GM12878 (cell line): ENCODE measurements at regions not wholly inside any gene's neighbourhood (a gene's known extent, or its start where the extent isn't known, plus 50 kb on each side); places are given as distances from the start of the nearest gene placed in this dataset.

Experiments used
- ATAC-seq: fragments of 200-7000 bp; cut with Tn5 transposase; 3 replicates; pipeline ENCODE4 v1.9.1; 2020; ENCODE audit warnings: mild to moderate bottlenecking, moderate library complexity
- BruUV-seq: library from RNA; stranded (reverse); fragments of 400-500 nt; replicated peaks from 2 replicates; lab custom pipeline; 2021; lab: Mats Ljungman, UMichigan
- CTCF ChIA-PET: fragments of 300-600 bp; sonication (Branson Sonifier 250); formaldehyde crosslinking; extraction: SDS; loops from one replicate; lab custom pipeline; 2021; ENCODE audit warnings: inconsistent platforms; lab: Yijun Ruan, JAX
- POLR2A ChIA-PET: fragments of 350-600 bp; formaldehyde crosslinking; extraction: SDS; loops from one replicate; lab custom pipeline; 2021; ENCODE audit warnings: inconsistent platforms; lab: Charles Lee
- RAD21 ChIA-PET: fragments of 300-600 bp; sonication (Branson Sonifier 250); formaldehyde crosslinking; loops from one replicate; lab custom pipeline; 2023; ENCODE audit warnings: antibody characterized with exemption; ENCODE audit not compliant: unreplicated experiment; lab: Charles Lee
- SMC1A ChIA-PET: fragments of 300-600 bp; sonication (Branson Sonifier 250); formaldehyde crosslinking; loops from one replicate; lab custom pipeline; 2023; ENCODE audit not compliant: unreplicated experiment, uncharacterized antibody; lab: Charles Lee
- DNase-seq: peaks from one replicate; pipeline ENCODE4 v3.0.0-alpha.2; 2011; ENCODE audit warnings: low read depth, low spot score
- FAIRE-seq: peaks from 3 replicates; lab custom pipeline; 2011; peaks lifted over from hg19 to GRCh38; lab: Jason Lieb, UNC
- H2AFZ ChIP-seq: 2 replicates; pipeline ENCODE4 v1.6.0; 2011; ENCODE audit warnings: low read depth, low read length, control low read depth; ENCODE audit not compliant: control insufficient read depth
- H3K27ac ChIP-seq: 2 replicates; pipeline ENCODE4 v1.5.1; 2011; ENCODE audit warnings: control low read depth; ENCODE audit not compliant: control insufficient read depth, insufficient read depth
- H3K27me3 ChIP-seq, 2 experiments: replicated peaks in 1 of 2; 2 replicates each; pipeline versions ENCODE4 v1.6.0 to v1.6.1; 2011; ENCODE audit warnings: low read length in 1 of 2; ENCODE audit not compliant: control insufficient read depth in 2 of 2, insufficient read depth in 2 of 2
- H3K36me3 ChIP-seq, 2 experiments: 2 replicates each; pipeline ENCODE4 v1.5.1; 2011; ENCODE audit warnings: low read length in 1 of 2; ENCODE audit not compliant: control insufficient read depth in 2 of 2, insufficient read depth in 2 of 2
- H3K4me1 ChIP-seq: 2 replicates; pipeline ENCODE4 v1.6.1; 2011; ENCODE audit warnings: mild to moderate bottlenecking, low read length, moderate library complexity, mixed read lengths; ENCODE audit not compliant: control insufficient read depth, insufficient read depth
- H3K4me2 ChIP-seq: 2 replicates; pipeline ENCODE4 v1.6.0; 2011; ENCODE audit warnings: control low read depth; ENCODE audit not compliant: control insufficient read depth, insufficient read depth
- H3K4me3 ChIP-seq: fragments of 200-600 bp; sonication (generic); 2 replicates; pipeline ENCODE4 v1.5.1; 2016
- H3K79me2 ChIP-seq: 2 replicates; pipeline ENCODE4 v1.6.0; 2011; ENCODE audit warnings: low read length; ENCODE audit not compliant: control insufficient read depth, insufficient read depth
- H3K9ac ChIP-seq: 2 replicates; pipeline ENCODE4 v1.8.0; 2011; ENCODE audit warnings: low read length, control low read depth, mixed read lengths; ENCODE audit not compliant: control insufficient read depth, insufficient read depth
- H3K9me3 ChIP-seq: replicated peaks from 3 replicates; pipeline ENCODE4 v1.5.1; 2011; ENCODE audit warnings: mild to moderate bottlenecking, low read length; ENCODE audit not compliant: control insufficient read depth, insufficient read depth
- H4K20me1 ChIP-seq: 2 replicates; pipeline ENCODE4 v1.6.0; 2011; ENCODE audit not compliant: control insufficient read depth, insufficient read depth
- BACH1 ChIP-seq: fragments of 450-650 bp; IDR thresholded peaks from 2 replicates; pipeline ENCODE4 v1.6.1; 2017; ENCODE audit warnings: mild to moderate bottlenecking, borderline replicate concordance
- CHD1 ChIP-seq: IDR thresholded peaks from 2 replicates; pipeline ENCODE4 v1.6.1; 2012; ENCODE audit warnings: low read depth, low read length, improper control_type of control experiment
- EP300 ChIP-seq, 2 experiments: fragments of 150-350 bp in 1 of 2; IDR thresholded peaks; 2 replicates each; pipeline ENCODE4 v1.6.1; 2011 to 2012; ENCODE audit warnings: low read depth in 2 of 2, low read length in 2 of 2, borderline replicate concordance in 1 of 2, improper control_type of control experiment in 1 of 2, inconsistent platforms in 1 of 2; ENCODE audit not compliant: control insufficient read depth in 1 of 2
- SMARCA5 ChIP-seq: fragments of 450-650 bp; IDR thresholded peaks from 2 replicates; pipeline ENCODE4 v1.6.1; 2017; ENCODE audit warnings: mild to moderate bottlenecking
- SPI1 ChIP-seq: IDR thresholded peaks from 2 replicates; pipeline ENCODE4 v1.6.1; 2011; ENCODE audit warnings: low read depth, mild to moderate bottlenecking, low read length, moderate library complexity, borderline replicate concordance; ENCODE audit not compliant: insufficient read depth
- in situ Hi-C: fragments of 300-500 bp; cut with MboI; formaldehyde crosslinking; loops from 9 replicates; pipeline ENCODE4 v1.14.3; 2018; ENCODE audit warnings: mixed read lengths
- intact Hi-C: fragments of 100-400 bp; cut with micrococcal nuclease; formaldehyde crosslinking; loops from one replicate; pipeline ENCODE4 v1.14.2; 2022; ENCODE audit not compliant: unreplicated experiment
- TF ChIP-seq, protein P1 (sequence below): IDR thresholded peaks from 2 replicates; pipeline ENCODE4 v1.6.1; 2012; ENCODE audit warnings: low read depth, low read length, improper control_type of control experiment
- TF ChIP-seq, protein P2 (sequence below): fragments of 450-650 bp; IDR thresholded peaks from 2 replicates; pipeline ENCODE4 v1.6.1; 2017; ENCODE audit warnings: low read depth, mild to moderate bottlenecking, moderate library complexity
- TF ChIP-seq, protein P3 (sequence below): IDR thresholded peaks from 2 replicates; pipeline ENCODE4 v1.6.1; 2011; ENCODE audit warnings: low read depth, low read length, improper control_type of control experiment, borderline replicate concordance

DNA sequence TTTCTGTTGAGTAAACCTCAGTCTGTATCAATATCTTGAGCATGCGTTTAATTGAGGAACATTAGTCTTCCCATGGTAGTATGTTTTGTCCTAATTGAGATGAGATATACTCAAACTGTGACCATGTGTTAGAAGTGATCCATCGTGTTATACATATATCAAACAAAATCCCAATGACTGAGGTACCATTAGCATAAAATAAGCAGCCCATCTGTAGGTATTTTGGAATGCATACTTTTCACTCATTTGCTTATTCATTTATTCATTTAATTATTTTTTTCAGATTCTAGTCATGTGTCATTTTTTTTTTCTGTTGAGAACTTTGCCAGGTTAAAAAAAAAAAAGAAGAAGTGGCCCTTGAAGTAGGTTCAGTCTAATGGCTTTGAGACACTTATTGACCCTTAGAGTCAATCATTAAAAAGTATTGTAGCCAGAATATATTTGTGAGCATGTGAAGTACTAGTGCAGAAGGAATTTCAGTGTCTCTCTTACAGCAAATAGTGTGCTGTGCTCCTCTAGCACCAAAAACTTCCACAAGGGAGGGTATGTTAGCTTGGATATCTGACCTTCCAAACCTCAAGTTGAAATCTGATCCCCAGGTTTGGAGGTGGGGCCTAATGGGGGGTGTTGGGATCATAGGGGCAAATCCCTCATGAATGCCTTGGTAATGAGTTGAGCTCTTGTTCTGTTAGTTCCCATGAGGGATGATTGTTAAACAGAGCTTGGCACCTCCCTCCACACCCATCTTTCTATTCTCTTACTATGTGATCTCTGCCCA is 130.8 kb upstream of the NPY2R start (continued):
- TF ChIP-seq CHD1 (no peak), EP300 (IDR thresholded peaks at IDR 0.05; ENCODE audit: borderline replicate concordance in 1 of 2, control insufficient read depth in 1 of 2, low read depth in 2 of 2, low read length in 2 of 2) (no peak)
- TF ChIP-seq, protein P1, sequence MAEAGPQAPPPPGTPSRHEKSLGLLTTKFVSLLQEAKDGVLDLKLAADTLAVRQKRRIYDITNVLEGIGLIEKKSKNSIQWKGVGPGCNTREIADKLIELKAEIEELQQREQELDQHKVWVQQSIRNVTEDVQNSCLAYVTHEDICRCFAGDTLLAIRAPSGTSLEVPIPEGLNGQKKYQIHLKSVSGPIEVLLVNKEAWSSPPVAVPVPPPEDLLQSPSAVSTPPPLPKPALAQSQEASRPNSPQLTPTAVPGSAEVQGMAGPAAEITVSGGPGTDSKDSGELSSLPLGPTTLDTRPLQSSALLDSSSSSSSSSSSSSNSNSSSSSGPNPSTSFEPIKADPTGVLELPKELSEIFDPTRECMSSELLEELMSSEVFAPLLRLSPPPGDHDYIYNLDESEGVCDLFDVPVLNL: no peak
- TF ChIP-seq, protein P2, sequence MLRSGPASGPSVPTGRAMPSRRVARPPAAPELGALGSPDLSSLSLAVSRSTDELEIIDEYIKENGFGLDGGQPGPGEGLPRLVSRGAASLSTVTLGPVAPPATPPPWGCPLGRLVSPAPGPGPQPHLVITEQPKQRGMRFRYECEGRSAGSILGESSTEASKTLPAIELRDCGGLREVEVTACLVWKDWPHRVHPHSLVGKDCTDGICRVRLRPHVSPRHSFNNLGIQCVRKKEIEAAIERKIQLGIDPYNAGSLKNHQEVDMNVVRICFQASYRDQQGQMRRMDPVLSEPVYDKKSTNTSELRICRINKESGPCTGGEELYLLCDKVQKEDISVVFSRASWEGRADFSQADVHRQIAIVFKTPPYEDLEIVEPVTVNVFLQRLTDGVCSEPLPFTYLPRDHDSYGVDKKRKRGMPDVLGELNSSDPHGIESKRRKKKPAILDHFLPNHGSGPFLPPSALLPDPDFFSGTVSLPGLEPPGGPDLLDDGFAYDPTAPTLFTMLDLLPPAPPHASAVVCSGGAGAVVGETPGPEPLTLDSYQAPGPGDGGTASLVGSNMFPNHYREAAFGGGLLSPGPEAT: no peak
- TF ChIP-seq, protein P3, sequence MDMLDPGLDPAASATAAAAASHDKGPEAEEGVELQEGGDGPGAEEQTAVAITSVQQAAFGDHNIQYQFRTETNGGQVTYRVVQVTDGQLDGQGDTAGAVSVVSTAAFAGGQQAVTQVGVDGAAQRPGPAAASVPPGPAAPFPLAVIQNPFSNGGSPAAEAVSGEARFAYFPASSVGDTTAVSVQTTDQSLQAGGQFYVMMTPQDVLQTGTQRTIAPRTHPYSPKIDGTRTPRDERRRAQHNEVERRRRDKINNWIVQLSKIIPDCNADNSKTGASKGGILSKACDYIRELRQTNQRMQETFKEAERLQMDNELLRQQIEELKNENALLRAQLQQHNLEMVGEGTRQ: no peak
- TF ChIP-seq, all 136 proteins: peak for 0

DNA sequence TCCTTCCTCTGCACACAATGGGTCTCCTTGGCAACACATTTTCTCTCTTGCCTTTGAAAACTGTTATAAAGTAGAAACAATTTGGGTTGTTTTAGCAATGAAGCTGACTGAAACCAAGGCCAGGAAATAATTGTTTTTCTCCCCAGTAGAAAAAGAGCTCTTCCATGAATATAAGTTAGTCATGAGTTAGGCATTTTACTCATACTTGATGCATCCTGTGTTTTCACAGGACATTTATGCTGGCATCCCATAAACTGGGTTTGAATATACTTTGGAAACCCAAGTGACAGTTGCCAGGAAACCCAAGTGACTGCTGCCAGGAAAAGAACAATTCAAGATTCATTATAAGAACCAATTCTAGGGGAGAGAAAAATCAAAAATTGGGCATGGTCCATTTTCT is 128.6 kb upstream of the NPY2R start:
- BruUV-seq: no TSS peak
- H3K9ac ChIP-seq: no peak overlapping the region
- no peaks in the 10 kb centered on the region for H3K4me1 ChIP-seq
- ChIA-PET SMC1A (no interaction called here), RAD21 (no interaction called here), POLR2A (no interaction called here), CTCF (no interaction called here)
- H3K27me3 ChIP-seq: no peaks in the 10 kb centered on the region
- in situ Hi-C loops: no loop called here
- no peaks in the 10 kb centered on the region for H3K79me2 ChIP-seq
- no peaks in the 10 kb centered on the region for H4K20me1 ChIP-seq
- intact Hi-C loops: no loop called here
- no peak for FAIRE-seq
- H3K36me3 ChIP-seq: no peaks in the 10 kb centered on the region
- no peak for DNase-seq
- no peaks in the 10 kb centered on the region for H3K9me3 ChIP-seq
- TF ChIP-seq BACH1 (no peak), SMARCA5 (no peak), SPI1 (no peak)
- no peak overlapping the region for H2AFZ ChIP-seq
- H3K27ac ChIP-seq: no peak overlapping the region
- no peak for ATAC-seq
- H3K4me3 ChIP-seq: no peak overlapping the region
- no peak overlapping the region for H3K4me2 ChIP-seq
